ENCODE measurements at regions not wholly inside any gene's neighbourhood (a gene's known extent, or its start where the extent isn't known, plus 50 kb on each side); places are given as distances from the start of the nearest gene placed in this dataset.

DNA sequence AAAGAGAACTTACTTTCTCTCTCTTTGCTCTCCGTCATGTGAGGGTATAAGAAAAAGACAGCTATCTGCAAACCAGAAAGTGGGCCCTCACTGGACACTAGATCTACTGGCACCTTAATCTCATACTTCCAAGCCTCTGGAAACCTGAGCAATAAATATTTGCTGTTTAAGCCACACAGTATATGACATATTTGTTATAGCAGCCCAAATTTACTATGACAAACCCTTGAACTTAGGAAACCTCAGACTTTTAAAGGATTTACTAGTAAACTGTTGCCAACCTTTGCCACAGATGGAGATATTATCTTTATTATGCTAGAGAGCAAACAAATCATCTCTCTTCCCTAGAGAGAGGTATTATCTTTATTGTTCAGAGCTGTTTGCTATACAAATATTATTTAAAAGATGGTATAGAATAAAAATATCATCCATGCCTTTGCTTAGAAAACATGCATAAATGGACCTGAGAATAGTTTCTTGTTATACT, 1446.1 kb downstream of the SLITRK1 start:
- no peak overlapping the region for H2AFZ ChIP-seq (ENCODE audit: low read depth, low read length)
- no peaks in the 10 kb centered on the region for H3K36me3 ChIP-seq (ENCODE audit: insufficient read depth, low read length)
- H3K79me2 ChIP-seq (replicated peaks; ENCODE audit: insufficient read depth, low read length): no peaks in the 10 kb centered on the region
- TF ChIP-seq EZH2 (IDR thresholded peaks at IDR 0.05; ENCODE audit: borderline replicate concordance, insufficient read depth, low read length, poor library complexity, severe bottlenecking): no peak
- TF ChIP-seq, protein P1, sequence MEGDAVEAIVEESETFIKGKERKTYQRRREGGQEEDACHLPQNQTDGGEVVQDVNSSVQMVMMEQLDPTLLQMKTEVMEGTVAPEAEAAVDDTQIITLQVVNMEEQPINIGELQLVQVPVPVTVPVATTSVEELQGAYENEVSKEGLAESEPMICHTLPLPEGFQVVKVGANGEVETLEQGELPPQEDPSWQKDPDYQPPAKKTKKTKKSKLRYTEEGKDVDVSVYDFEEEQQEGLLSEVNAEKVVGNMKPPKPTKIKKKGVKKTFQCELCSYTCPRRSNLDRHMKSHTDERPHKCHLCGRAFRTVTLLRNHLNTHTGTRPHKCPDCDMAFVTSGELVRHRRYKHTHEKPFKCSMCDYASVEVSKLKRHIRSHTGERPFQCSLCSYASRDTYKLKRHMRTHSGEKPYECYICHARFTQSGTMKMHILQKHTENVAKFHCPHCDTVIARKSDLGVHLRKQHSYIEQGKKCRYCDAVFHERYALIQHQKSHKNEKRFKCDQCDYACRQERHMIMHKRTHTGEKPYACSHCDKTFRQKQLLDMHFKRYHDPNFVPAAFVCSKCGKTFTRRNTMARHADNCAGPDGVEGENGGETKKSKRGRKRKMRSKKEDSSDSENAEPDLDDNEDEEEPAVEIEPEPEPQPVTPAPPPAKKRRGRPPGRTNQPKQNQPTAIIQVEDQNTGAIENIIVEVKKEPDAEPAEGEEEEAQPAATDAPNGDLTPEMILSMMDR (IDR thresholded peaks at IDR 0.05; ENCODE audit: poor library complexity, severe bottlenecking): no peak
- TF ChIP-seq, protein P2, sequence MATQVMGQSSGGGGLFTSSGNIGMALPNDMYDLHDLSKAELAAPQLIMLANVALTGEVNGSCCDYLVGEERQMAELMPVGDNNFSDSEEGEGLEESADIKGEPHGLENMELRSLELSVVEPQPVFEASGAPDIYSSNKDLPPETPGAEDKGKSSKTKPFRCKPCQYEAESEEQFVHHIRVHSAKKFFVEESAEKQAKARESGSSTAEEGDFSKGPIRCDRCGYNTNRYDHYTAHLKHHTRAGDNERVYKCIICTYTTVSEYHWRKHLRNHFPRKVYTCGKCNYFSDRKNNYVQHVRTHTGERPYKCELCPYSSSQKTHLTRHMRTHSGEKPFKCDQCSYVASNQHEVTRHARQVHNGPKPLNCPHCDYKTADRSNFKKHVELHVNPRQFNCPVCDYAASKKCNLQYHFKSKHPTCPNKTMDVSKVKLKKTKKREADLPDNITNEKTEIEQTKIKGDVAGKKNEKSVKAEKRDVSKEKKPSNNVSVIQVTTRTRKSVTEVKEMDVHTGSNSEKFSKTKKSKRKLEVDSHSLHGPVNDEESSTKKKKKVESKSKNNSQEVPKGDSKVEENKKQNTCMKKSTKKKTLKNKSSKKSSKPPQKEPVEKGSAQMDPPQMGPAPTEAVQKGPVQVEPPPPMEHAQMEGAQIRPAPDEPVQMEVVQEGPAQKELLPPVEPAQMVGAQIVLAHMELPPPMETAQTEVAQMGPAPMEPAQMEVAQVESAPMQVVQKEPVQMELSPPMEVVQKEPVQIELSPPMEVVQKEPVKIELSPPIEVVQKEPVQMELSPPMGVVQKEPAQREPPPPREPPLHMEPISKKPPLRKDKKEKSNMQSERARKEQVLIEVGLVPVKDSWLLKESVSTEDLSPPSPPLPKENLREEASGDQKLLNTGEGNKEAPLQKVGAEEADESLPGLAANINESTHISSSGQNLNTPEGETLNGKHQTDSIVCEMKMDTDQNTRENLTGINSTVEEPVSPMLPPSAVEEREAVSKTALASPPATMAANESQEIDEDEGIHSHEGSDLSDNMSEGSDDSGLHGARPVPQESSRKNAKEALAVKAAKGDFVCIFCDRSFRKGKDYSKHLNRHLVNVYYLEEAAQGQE (IDR thresholded peaks at IDR 0.05; ENCODE audit: borderline replicate concordance): no peak
- TF ChIP-seq SMC3 (conservative IDR thresholded peaks at IDR 0.05; ENCODE audit: poor library complexity): no peak
- no peak for TF ChIP-seq MXI1 (conservative IDR thresholded peaks at IDR 0.05; ENCODE audit: poor library complexity, severe bottlenecking)
- no peak overlapping the region for H3K27ac ChIP-seq (ENCODE audit: low read length)
- H3F3A ChIP-seq (ENCODE audit: insufficient read depth, low read length, poor library complexity, severe bottlenecking): no peaks in the 10 kb centered on the region
- no peak overlapping the region for H3K9ac ChIP-seq (ENCODE audit: low read length)
- no peaks in the 10 kb centered on the region for H4K20me1 ChIP-seq (ENCODE audit: insufficient read depth)
- no peak overlapping the region for H3K4me2 ChIP-seq (ENCODE audit: low read length)
- no peaks in the 10 kb centered on the region for H3K27me3 ChIP-seq (ENCODE audit: insufficient read depth, low read depth, low read length)
- peaks cover 8% of the 10 kb centered on the region for H3K9me3 ChIP-seq (ENCODE audit: low read length)
- H3K4me3 ChIP-seq (ENCODE audit: low read length): no peak overlapping the region
- no peaks in the 10 kb centered on the region for H3K9me2 ChIP-seq (ENCODE audit: insufficient read depth, low read length)

DNA sequence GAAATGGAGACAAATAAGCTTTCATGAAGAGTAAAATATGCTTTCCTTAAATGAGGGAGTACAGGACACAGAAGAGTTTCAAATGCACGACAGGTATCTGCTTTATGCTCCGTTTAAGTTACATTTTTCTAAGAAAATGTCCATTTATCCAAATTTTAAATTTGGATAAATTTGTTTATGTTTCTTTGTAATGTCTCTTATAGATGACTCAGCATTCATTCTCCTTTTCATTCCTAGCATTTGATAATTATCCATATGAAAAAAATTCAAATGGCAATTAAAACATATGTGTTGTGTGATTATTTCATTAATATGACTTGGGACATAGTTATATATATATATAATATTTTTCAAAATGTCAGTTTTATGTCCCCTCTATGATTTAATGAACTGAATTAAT, 1449.3 kb downstream of the SLITRK1 start:
- Histone ChIP-seq H3F3A (ENCODE audit: insufficient read depth, low read length, poor library complexity, severe bottlenecking) (no peaks in the 10 kb centered on the region), H3K79me2 (replicated peaks; ENCODE audit: insufficient read depth, low read length) (no peaks in the 10 kb centered on the region), H3K9me2 (ENCODE audit: insufficient read depth, low read length) (no peaks in the 10 kb centered on the region), H4K20me1 (ENCODE audit: insufficient read depth) (no peaks in the 10 kb centered on the region), H3K36me3 (ENCODE audit: insufficient read depth, low read length) (no peaks in the 10 kb centered on the region), H3K4me3 (ENCODE audit: low read length) (no peak overlapping the region), H3K9ac (ENCODE audit: low read length) (no peak overlapping the region), H3K27me3 (ENCODE audit: insufficient read depth, low read depth, low read length) (no peaks in the 10 kb centered on the region), H3K4me2 (ENCODE audit: low read length) (no peak overlapping the region), H2AFZ (ENCODE audit: low read depth, low read length) (no peak overlapping the region), H3K27ac (ENCODE audit: low read length) (no peak overlapping the region), H3K9me3 (ENCODE audit: low read length) (peaks cover 1% of the 10 kb centered on the region)
- no peak for TF ChIP-seq EP300 (conservative IDR thresholded peaks at IDR 0.05; ENCODE audit: poor library complexity, severe bottlenecking)

DNA sequence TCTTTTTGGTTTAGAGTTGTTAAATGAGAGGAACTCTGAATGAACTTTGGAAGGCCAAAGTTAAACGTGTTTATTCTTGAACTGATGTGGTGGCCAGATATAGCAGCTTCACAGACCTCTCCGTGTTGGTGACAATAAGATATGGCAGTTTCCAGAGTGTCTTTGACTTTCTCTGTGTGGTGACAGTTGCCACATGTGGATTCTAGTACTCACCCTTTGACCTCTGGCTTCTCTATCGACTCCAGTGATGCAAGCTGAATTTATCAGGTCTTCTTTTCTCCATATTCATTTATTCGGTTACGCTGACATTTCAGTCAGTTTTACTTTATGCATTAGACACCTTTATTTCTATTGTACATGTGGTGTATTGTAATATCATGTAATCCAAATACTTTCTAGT, 1469.5 kb downstream of the SLITRK1 start:
- Histone ChIP-seq H3K4me3 (ENCODE audit: low read length) (no peak overlapping the region), H3K4me2 (ENCODE audit: low read length) (no peak overlapping the region), H3K27me3 (ENCODE audit: insufficient read depth, low read depth, low read length) (no peaks in the 10 kb centered on the region), H3K9ac (ENCODE audit: low read length) (no peak overlapping the region), H3K9me3 (ENCODE audit: low read length) (no peaks in the 10 kb centered on the region), H4K20me1 (ENCODE audit: insufficient read depth) (no peaks in the 10 kb centered on the region), H3K79me2 (replicated peaks; ENCODE audit: insufficient read depth, low read length) (no peaks in the 10 kb centered on the region), H3K9me2 (ENCODE audit: insufficient read depth, low read length) (no peaks in the 10 kb centered on the region), H2AFZ (ENCODE audit: low read depth, low read length) (no peak overlapping the region), H3K27ac (ENCODE audit: low read length) (no peak overlapping the region), H3F3A (ENCODE audit: insufficient read depth, low read length, poor library complexity, severe bottlenecking) (no peaks in the 10 kb centered on the region), H3K36me3 (ENCODE audit: insufficient read depth, low read length) (no peaks in the 10 kb centered on the region)
- TF ChIP-seq RAD21 (conservative IDR thresholded peaks at IDR 0.05) (no peak), EP300 (conservative IDR thresholded peaks at IDR 0.05; ENCODE audit: poor library complexity, severe bottlenecking) (no peak), SMC3 (conservative IDR thresholded peaks at IDR 0.05; ENCODE audit: poor library complexity) (no peak), POLR2AphosphoS5 (IDR thresholded peaks at IDR 0.05) (no peak), EZH2 (IDR thresholded peaks at IDR 0.05; ENCODE audit: borderline replicate concordance, insufficient read depth, low read length, poor library complexity, severe bottlenecking) (no peak), MXI1 (conservative IDR thresholded peaks at IDR 0.05; ENCODE audit: poor library complexity, severe bottlenecking) (no peak), TAF1 (IDR thresholded peaks at IDR 0.05; ENCODE audit: low read depth) (no peak)
- TF ChIP-seq, protein P1 (IDR thresholded peaks at IDR 0.05; ENCODE audit: poor library complexity, severe bottlenecking): no peak
- TF ChIP-seq, protein P2 (IDR thresholded peaks at IDR 0.05; ENCODE audit: borderline replicate concordance): no peak
